Tibial artery (tissue), 4 donors: ENCODE measurements at regions not wholly inside any gene's neighbourhood (a gene's known extent, or its start where the extent isn't known, plus 50 kb on each side); places are given as distances from the start of the nearest gene placed in this dataset.
"Not testable (repeated sequence)": the region's sequence is repeated elsewhere in the genome, so short reads cannot be mapped to it uniquely, and the experiment has no call there.

Source experiments
- DNase-seq, 2 donors: peaks; one replicate each; pipeline ENCODE4 v3.0.0-alpha.2; 2019
- H3K27ac ChIP-seq, 2 donors: fragments of 200-600 bp; sonication (generic) in 1 of 2; 1 replicate in 1 of 2; 2 replicates in 1 of 2; pipeline ENCODE4 v1.5.1; 2018 to 2019; ENCODE audit warnings: mild to moderate bottlenecking in 1 of 2
- H3K27me3 ChIP-seq, 2 donors: fragments of 200-600 bp; sonication (generic) in 1 of 2; one replicate each; pipeline versions ENCODE4 v1.5.1 to v1.6.0; 2016 to 2019
- H3K36me3 ChIP-seq, 3 donors: fragments of 200-600 bp; sonication (generic) in 2 of 3; one replicate each; pipeline ENCODE4 v1.5.1; 2016 to 2019; ENCODE audit warnings: mild to moderate bottlenecking in 2 of 3
- H3K4me1 ChIP-seq, 4 donors: fragments of 200-600 bp; sonication (generic) in 2 of 4; 1 replicate in 3 of 4; 2 replicates in 1 of 4; pipeline ENCODE4 v1.5.1; 2016 to 2019
- H3K4me3 ChIP-seq, 2 donors: fragments of 200-600 bp; sonication (generic) in 1 of 2; 1 replicate in 1 of 2; 2 replicates in 1 of 2; pipeline ENCODE4 v1.5.1; 2018 to 2019; ENCODE audit warnings: mild to moderate bottlenecking in 2 of 2
- H3K9me3 ChIP-seq, 3 donors: fragments of 200-600 bp; sonication (generic) in 1 of 3; one replicate each; pipeline ENCODE4 v1.5.1; 2016 to 2019
- intact Hi-C: fragments of 100-400 bp; cut with DNase I; formaldehyde crosslinking; loops from one replicate; pipeline ENCODE4 v1.15.0; 2023; ENCODE audit warnings: low total_unique reads
- TF ChIP-seq, protein P1 (sequence below), 2 experiments: fragments of 200-600 bp in 1 of 2; fragments of 450-650 bp in 1 of 2; IDR thresholded peaks; one replicate each; pipeline ENCODE4 v1.5.1; 2017 to 2019; ENCODE audit warnings: antibody characterized with exemption in 2 of 2, mild to moderate bottlenecking in 1 of 2, moderate library complexity in 1 of 2

DNA sequence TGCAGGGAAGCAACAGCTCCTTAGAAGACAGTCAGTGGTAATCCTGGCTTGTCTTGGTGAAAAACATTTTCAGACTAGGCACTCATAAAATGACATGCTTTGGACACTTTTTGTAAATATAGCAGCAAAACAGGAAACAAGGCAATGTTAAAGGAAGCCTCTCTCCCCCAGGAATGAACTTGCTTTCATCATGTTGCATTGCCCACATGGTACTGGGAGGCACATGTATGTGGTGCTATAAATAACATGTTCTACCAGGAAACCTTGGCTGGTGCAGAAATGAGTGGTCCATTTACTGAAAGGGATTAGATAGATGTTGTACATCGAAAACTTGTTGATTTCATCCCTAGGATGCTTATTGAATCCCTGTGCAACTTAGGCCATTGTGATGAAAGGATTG, 121.4 kb upstream of the RREB1 start:
- H3K4me1 ChIP-seq = no peaks in the 10 kb centered on the region
- H3K9me3 ChIP-seq = no peaks in the 10 kb centered on the region
- H3K36me3 ChIP-seq = no peaks in the 10 kb centered on the region
- intact Hi-C loops = no loop called here
- no peak overlapping the region for H3K27ac ChIP-seq
- H3K4me3 ChIP-seq = no peak overlapping the region
- no peak for DNase-seq
- H3K27me3 ChIP-seq = no peaks in the 10 kb centered on the region
- TF ChIP-seq, protein P1, sequence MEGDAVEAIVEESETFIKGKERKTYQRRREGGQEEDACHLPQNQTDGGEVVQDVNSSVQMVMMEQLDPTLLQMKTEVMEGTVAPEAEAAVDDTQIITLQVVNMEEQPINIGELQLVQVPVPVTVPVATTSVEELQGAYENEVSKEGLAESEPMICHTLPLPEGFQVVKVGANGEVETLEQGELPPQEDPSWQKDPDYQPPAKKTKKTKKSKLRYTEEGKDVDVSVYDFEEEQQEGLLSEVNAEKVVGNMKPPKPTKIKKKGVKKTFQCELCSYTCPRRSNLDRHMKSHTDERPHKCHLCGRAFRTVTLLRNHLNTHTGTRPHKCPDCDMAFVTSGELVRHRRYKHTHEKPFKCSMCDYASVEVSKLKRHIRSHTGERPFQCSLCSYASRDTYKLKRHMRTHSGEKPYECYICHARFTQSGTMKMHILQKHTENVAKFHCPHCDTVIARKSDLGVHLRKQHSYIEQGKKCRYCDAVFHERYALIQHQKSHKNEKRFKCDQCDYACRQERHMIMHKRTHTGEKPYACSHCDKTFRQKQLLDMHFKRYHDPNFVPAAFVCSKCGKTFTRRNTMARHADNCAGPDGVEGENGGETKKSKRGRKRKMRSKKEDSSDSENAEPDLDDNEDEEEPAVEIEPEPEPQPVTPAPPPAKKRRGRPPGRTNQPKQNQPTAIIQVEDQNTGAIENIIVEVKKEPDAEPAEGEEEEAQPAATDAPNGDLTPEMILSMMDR (IDR thresholded peaks at IDR 0.05) = no peak

DNA sequence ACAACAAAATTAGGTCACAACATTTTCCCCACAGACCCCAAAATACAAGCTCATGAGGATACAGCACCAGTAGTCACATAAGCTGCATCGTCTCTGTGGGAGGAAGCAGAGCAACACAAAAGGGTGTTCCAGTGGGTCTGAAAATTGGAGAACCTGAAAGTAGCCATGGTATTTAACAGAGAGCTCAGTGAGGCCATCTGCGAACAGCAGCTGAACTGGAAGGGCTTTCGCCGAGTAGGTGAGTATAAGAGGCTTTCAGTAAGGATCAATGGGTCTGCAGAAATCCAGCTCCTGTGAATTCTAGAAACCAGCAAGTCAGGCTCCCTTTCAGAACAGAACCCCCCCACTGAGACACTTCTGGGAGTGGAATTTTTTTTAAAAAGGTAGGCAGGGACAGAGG, 120.0 kb upstream of the RREB1 start:
- Histone ChIP-seq H3K4me1 (no peaks in the 10 kb centered on the region), H3K27ac (no peak overlapping the region), H3K4me3 (no peak overlapping the region), H3K9me3 (no peaks in the 10 kb centered on the region), H3K36me3 (no peaks in the 10 kb centered on the region), H3K27me3 (no peaks in the 10 kb centered on the region)
- no peak for DNase-seq
- intact Hi-C loops = no loop called here
- TF ChIP-seq, protein P1 (IDR thresholded peaks at IDR 0.05) = no peak

DNA sequence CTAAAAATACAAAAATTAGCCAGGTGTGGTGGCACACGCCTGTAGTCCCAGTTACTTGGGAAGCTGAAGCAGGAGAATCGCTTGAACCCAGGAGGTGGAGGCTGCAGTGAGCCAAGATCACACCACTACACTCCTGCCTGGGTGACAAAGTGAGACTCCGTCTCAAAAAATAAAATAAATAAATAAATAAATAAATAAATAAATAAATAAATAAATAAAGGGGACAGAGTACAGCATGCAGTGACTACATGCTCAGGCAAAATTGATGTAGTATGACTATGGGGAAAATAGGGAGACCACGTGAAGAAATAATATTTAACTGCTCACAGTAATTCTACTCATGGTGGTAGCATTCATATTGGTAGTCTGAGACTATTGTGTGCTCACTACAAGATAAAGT, 117.7 kb upstream of the RREB1 start:
- DNase-seq, H3K27ac ChIP-seq, intact Hi-C loops, H3K4me1 ChIP-seq, H3K36me3 ChIP-seq, H3K9me3 ChIP-seq, H3K4me3 ChIP-seq, H3K27me3 ChIP-seq: not testable (repeated sequence)

DNA sequence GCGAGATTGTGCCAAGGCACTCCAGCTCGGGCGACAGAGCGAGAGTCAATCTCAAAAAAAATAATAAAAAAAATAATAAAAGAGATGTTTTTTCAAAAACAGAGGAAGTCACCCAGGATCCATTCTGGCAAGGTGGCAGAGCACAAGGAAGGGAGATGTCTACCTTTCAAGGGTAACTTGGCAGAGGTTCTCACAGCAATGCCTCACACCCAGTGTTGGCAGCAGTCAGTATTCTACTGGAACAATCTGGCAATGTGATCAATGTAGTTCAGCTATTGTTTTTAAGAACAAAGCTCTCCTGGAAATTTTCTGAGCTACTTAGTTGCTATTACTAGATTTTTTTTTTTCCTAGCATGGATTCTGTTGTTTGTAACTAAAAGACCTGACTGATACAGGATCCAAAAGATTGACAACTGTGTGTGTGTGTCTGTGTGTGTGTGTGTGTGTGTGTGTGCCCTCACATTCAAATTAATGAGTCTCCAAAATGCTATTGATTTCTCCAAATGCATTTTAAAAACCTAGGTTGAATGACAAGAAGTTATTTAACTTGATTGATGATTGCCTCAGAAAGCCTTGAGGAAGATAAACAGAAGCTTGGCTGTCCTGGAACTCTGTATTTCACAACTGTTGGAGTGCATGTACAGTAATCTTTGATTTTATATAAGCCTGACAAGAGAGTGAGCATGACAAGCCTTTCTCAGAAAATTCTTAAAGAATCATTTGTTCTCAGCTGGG, 114.1 kb upstream of the RREB1 start:
- H3K9me3 ChIP-seq = no peaks in the 10 kb centered on the region
- H3K4me3 ChIP-seq = no peak overlapping the region
- intact Hi-C loops = no loop called here
- no peak overlapping the region for H3K27ac ChIP-seq
- H3K27me3 ChIP-seq = no peaks in the 10 kb centered on the region
- no peaks in the 10 kb centered on the region for H3K4me1 ChIP-seq
- TF ChIP-seq, protein P1 (IDR thresholded peaks at IDR 0.05) = no peak
- no peaks in the 10 kb centered on the region for H3K36me3 ChIP-seq
- DNase-seq = no peak

DNA sequence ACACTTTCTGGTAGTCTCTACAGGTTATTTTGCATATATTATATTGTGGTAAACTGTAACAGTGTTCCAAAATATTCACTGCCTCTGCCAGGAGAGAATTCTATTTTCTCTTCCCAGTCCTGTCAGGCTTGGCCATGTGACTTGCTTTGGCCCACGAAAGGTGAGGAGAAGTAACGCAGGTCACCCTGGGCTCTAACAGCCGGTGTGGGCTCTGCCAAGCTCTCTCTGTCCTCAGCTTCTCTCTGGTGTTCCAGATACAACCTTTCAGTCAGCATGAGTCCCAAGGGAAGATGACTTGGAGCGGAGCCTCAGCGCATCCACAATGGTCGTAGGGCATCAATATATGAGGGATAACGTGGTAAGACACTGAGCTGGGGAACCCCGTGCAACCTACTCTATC, 113.0 kb upstream of the RREB1 start:
- Histone ChIP-seq H3K36me3 (no peaks in the 10 kb centered on the region), H3K27ac (no peak overlapping the region), H3K4me1 (no peaks in the 10 kb centered on the region), H3K27me3 (no peaks in the 10 kb centered on the region), H3K9me3 (no peaks in the 10 kb centered on the region), H3K4me3 (no peak overlapping the region)
- no peak for DNase-seq
- intact Hi-C loops = no loop called here
- TF ChIP-seq, protein P1 (IDR thresholded peaks at IDR 0.05) = no peak

DNA sequence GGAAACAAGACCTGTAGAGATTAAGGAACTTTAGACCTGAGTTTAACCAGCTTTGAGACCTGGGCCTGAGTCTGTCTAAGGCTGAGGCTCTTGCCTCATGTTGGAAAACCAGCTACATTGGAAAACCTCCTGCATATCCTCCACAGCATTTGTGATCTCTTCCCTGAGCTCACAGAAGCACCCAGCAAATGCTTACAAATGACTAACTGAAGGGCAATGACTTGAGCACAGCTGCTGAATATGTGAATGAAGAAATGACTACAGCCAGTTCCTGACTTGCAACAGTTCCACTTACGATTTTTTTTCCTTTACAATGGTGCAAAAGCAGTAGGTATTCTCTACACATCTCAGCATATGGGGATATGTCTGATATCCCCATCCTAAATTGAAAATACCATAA, 112.4 kb upstream of the RREB1 start:
- Histone ChIP-seq H3K36me3 (no peaks in the 10 kb centered on the region), H3K27me3 (no peaks in the 10 kb centered on the region), H3K4me3 (no peak overlapping the region), H3K9me3 (no peaks in the 10 kb centered on the region), H3K4me1 (no peaks in the 10 kb centered on the region), H3K27ac (no peak overlapping the region)
- DNase-seq = no peak
- TF ChIP-seq, protein P1 (IDR thresholded peaks at IDR 0.05) = no peak
- intact Hi-C loops = no loop called here
